ENCODE measurements at regions not wholly inside any gene's neighbourhood (a gene's known extent, or its start where the extent isn't known, plus 50 kb on each side); places are given as distances from the start of the nearest gene placed in this dataset.

- H3K9ac ChIP-seq (ENCODE audit: low read length in 3 of 3): no peak overlapping the region
- no peak for FAIRE-seq
- H3K27me3 ChIP-seq (ENCODE audit: control insufficient read depth, insufficient read depth, low read length): no peaks in the 10 kb centered on the region
- TF ChIP-seq CTCF (IDR thresholded peaks at IDR 0.05; ENCODE audit: borderline replicate concordance, extremely low read depth, insufficient read depth): no peak
- no peak for DNase-seq
- peaks cover 0 to 4% (median 0%) of the 10 kb centered on the region in 3 donors for H3K4me1 ChIP-seq (ENCODE audit: control insufficient read depth in 2 of 3, insufficient read depth in 2 of 3, low read depth in 1 of 3, low read length in 3 of 3)
- H3K36me3 ChIP-seq (ENCODE audit: control insufficient read depth in 2 of 3, insufficient read depth in 3 of 3, low read length in 3 of 3): no peaks in the 10 kb centered on the region
- H3K4me3 ChIP-seq (ENCODE audit: low read length in 3 of 3): no peak overlapping the region
- peaks cover 0 to 5% (median 0%) of the 10 kb centered on the region in 3 donors for H3K9me3 ChIP-seq (ENCODE audit: control insufficient read depth in 2 of 3, insufficient read depth in 1 of 3, low read length in 3 of 3)
- H3K27ac ChIP-seq (ENCODE audit: low read depth in 2 of 2, low read length in 2 of 2): no peak overlapping the region
- intact Hi-C loops (cut with DNase I): no loop called here
These were observed 294.9 kb downstream of the DYSF start for GRCh38 chr2:71748227-71748626.

- DNase-seq: peak in 1 of 5 donors; percentile 23
- no peak overlapping the region for H3K4me3 ChIP-seq (ENCODE audit: low read length in 3 of 3)
- no peak for FAIRE-seq
- intact Hi-C loops (cut with DNase I): no loop called here
- H3K27ac ChIP-seq (ENCODE audit: low read depth in 2 of 2, low read length in 2 of 2): no peak overlapping the region
- peaks cover 0 to 4% (median 0%) of the 10 kb centered on the region in 3 donors for H3K4me1 ChIP-seq (ENCODE audit: control insufficient read depth in 2 of 3, insufficient read depth in 2 of 3, low read depth in 1 of 3, low read length in 3 of 3)
- H3K36me3 ChIP-seq (ENCODE audit: control insufficient read depth in 2 of 3, insufficient read depth in 3 of 3, low read length in 3 of 3): no peaks in the 10 kb centered on the region
- TF ChIP-seq CTCF (IDR thresholded peaks at IDR 0.05; ENCODE audit: borderline replicate concordance, extremely low read depth, insufficient read depth): no peak
- no peaks in the 10 kb centered on the region for H3K27me3 ChIP-seq (ENCODE audit: control insufficient read depth, insufficient read depth, low read length)
- peaks cover 0 to 5% (median 0%) of the 10 kb centered on the region in 3 donors for H3K9me3 ChIP-seq (ENCODE audit: control insufficient read depth in 2 of 3, insufficient read depth in 1 of 3, low read length in 3 of 3)
- H3K9ac ChIP-seq (ENCODE audit: low read length in 3 of 3): no peak overlapping the region
These were observed 294.2 kb downstream of the DYSF start for GRCh38 chr2:71747559-71747958.

GRCh38 chr2:71746946-71747501, 293.7 kb downstream of the DYSF start:
- Histone ChIP-seq H3K4me3 (ENCODE audit: low read length in 3 of 3) (no peak overlapping the region), H3K27ac (ENCODE audit: low read depth in 2 of 2, low read length in 2 of 2) (no peak overlapping the region), H3K27me3 (ENCODE audit: control insufficient read depth, insufficient read depth, low read length) (no peaks in the 10 kb centered on the region), H3K9ac (ENCODE audit: low read length in 3 of 3) (no peak overlapping the region), H3K9me3 (ENCODE audit: control insufficient read depth in 2 of 3, insufficient read depth in 1 of 3, low read length in 3 of 3) (peaks cover 0 to 4% (median 0%) of the 10 kb centered on the region in 3 donors), H3K36me3 (ENCODE audit: control insufficient read depth in 2 of 3, insufficient read depth in 3 of 3, low read length in 3 of 3) (no peaks in the 10 kb centered on the region), H3K4me1 (ENCODE audit: control insufficient read depth in 2 of 3, insufficient read depth in 2 of 3, low read depth in 1 of 3, low read length in 3 of 3) (peaks cover 0 to 4% (median 0%) of the 10 kb centered on the region in 3 donors)
- TF ChIP-seq CTCF (IDR thresholded peaks at IDR 0.05; ENCODE audit: borderline replicate concordance, extremely low read depth, insufficient read depth): no peak
- FAIRE-seq (no peak), DNase-seq (peak in 1 of 5 donors; percentile 85)
- intact Hi-C loops (cut with DNase I): no loop called here

GRCh38 chr2:71744781-71745180, 291.4 kb downstream of the DYSF start:
- no peak overlapping the region for H3K9ac ChIP-seq (ENCODE audit: low read length in 3 of 3)

More at GRCh38 chr2:71744781-71745180, 291.4 kb downstream of the DYSF start:
- no peak for DNase-seq
- Histone ChIP-seq H3K36me3 (ENCODE audit: control insufficient read depth in 2 of 3, insufficient read depth in 3 of 3, low read length in 3 of 3) (no peaks in the 10 kb centered on the region), H3K27me3 (ENCODE audit: control insufficient read depth, insufficient read depth, low read length) (no peaks in the 10 kb centered on the region), H3K4me1 (ENCODE audit: control insufficient read depth in 2 of 3, insufficient read depth in 2 of 3, low read depth in 1 of 3, low read length in 3 of 3) (peaks cover 0 to 4% (median 0%) of the 10 kb centered on the region in 3 donors), H3K4me3 (ENCODE audit: low read length in 3 of 3) (no peak overlapping the region), H3K9me3 (ENCODE audit: control insufficient read depth in 2 of 3, insufficient read depth in 1 of 3, low read length in 3 of 3) (no peaks in the 10 kb centered on the region), H3K27ac (ENCODE audit: low read depth in 2 of 2, low read length in 2 of 2) (no peak overlapping the region)
- FAIRE-seq: no peak
- no peak for TF ChIP-seq CTCF (IDR thresholded peaks at IDR 0.05; ENCODE audit: borderline replicate concordance, extremely low read depth, insufficient read depth)
- intact Hi-C loops (cut with DNase I): no loop called here
